GM18873 (cell line): ENCODE measurements at regions not wholly inside any gene's neighbourhood (a gene's known extent, or its start where the extent isn't known, plus 50 kb on each side); places are given as distances from the start of the nearest gene placed in this dataset.

Experiments used
- ATAC-seq: cut with Tn5 transposase; IDR thresholded peaks from one replicate; pipeline ENCODE4 v1.9.1; 2021; ENCODE audit warnings: mild to moderate bottlenecking, moderate library complexity, moderate number of reproducible peaks; ENCODE audit not compliant: unreplicated experiment, low FRiP score

DNA sequence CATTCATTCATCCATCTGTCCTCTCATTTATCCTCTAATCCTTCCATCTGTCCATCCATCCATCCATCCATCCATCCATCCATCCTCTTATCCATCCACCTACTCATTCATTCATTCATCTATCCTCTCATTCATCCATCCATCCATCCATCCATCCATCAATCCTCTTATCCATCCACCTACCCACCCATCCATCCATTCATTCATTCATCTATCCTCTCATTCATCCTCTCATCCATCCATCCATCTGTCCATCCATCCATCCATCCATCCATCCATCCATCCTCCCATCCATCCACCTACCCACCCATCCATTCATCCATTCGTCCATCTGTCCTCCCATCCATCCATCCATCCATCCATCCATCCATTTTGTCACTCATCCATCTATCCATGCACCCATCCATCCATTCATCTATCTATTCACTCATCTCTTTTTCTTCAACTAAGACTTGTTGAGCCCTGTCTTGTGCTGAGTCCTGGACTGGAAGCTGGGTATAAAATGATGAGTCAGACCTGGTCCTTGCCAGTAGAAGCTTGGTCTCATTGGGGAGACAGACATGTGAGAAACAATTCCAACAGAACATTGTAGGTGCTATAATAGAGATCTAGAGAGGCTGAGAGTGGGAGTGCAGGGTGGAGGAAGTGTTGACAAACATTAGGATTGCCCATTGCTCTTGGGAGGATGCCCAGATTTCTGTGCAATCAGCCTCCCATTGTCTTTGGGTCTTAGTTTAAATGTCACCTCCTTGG is 55.0 kb upstream of the IER5L start:
- no peak for ATAC-seq

DNA sequence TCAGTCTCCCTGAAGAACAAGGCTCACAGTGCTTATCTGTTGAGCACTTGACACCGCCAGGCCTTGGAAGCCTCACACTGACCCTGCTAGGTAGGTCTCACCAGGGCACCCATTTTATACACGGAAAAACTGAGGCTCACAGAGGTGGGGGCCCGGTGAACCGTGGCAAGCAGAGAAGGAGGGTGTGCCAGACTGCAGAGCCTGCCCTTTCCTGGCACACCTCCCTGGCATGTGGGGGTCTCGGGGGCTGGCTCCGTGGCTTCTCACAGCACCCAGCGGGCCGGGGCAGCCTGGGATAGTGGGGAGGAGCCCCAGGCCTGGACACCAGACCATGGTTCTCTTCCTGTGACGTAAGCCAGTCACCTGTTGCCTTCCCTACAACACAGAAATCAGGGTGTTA is 53.7 kb upstream of the IER5L start:
- ATAC-seq = no peak

DNA sequence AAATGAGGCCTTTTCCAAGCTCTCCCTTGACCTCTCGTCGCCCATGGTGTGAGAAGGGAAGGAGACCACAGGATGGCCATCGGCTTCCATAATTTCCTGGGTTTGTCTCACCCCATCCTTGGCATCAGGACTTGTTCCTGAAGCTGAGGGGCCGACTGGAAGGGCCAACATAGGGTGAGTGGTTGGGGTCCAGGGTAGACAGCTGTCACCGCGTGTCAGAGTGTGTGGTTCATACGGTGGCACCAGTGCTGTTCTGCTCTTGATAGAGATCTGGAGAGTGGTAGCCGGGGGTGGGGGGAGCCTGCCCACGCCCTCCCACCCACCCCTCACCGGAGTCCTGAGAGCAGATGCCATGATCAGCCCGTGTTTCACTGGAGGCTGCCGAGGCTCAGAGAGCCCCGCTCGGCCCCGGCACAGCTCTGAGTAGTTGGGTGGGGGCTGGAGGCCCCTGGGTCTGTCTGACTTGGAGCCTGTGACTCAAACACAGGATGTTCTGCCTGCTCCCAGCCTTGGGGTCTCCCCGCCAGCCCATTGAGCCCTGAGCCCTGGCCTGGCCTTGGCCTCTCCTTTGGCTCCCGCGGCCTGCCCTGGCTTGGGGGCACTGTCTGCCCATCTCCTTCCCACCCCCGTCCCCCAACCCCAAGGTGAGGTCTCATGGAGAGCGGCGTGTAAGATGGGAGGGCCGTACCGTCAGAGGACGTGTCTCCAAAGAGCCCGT is 53.1 kb upstream of the IER5L start:
- ATAC-seq = no peak

DNA sequence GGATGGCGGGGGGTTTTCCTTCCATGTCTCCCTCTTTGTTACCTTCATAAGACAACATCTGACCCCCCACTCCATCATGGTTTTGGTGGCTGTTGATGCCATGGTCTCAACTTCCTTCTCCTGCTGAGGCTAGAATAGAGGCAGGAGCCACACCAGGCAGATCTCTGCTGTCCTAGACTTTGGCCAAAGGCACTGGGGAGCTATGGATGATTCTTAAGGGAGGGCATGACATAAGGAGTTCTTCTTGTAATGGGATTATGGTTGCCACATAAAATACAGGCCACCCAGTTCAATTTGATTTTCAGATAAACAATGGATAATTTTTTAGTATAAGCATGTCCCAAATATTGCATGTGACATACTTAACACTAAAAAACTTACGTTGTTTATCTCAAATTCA is 52.2 kb upstream of the IER5L start:
- ATAC-seq = no peak
